GM21786 (cell line): ENCODE measurements at regions not wholly inside any gene's neighbourhood (a gene's known extent, or its start where the extent isn't known, plus 50 kb on each side); places are given as distances from the start of the nearest gene placed in this dataset.
A peak's percentile ranks its signal among the peaks of the same experiment; 100 is the strongest.
"Not testable (repeated sequence)": the region's sequence is repeated elsewhere in the genome, so short reads cannot be mapped to it uniquely, and the experiment has no call there.

Experiments
- ATAC-seq: cut with Tn5 transposase; IDR thresholded peaks from one replicate; pipeline ENCODE4 v1.9.1; 2021; ENCODE audit not compliant: unreplicated experiment

DNA sequence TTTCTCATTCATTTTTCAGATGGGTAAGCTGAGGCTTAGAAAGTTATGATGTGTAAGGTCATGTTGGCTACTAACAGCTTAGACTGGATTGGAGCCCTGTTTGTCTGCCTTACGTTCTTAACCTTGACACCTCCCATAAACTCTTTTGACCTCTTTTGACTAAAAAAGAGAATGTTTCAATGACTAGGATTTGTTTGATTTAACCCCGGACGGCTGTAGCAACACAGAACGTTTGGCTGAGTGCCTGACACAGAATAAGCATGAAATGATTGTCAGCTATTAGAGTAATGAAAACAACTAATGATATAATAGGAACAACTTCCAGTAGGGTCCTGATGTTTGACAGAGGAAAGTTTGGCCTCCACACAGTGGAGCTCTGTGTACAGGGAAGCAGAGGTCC lies 83.3 kb upstream of the PDZD8 start:
- ATAC-seq, result no peak

DNA sequence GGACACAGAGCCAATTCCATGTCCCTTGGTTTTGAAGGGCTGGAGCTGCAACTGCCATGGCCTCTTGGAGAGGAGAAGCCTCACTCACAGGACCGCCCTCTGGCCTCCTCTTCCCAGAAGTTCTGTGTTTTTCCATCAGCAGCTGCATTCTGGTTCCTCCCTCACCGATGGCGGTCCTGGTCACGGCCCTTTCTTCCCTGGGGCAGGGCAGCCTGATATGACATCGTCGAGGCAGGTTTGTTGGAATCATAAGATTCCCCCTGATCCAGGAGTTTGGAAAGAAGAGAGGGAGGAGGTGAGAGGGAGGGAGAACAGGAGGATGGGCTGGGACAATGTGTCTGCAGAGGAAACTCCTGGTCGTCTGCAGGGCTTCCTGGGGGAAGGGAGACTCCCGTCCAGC lies 82.7 kb upstream of the PDZD8 start:
- ATAC-seq, result no peak

DNA sequence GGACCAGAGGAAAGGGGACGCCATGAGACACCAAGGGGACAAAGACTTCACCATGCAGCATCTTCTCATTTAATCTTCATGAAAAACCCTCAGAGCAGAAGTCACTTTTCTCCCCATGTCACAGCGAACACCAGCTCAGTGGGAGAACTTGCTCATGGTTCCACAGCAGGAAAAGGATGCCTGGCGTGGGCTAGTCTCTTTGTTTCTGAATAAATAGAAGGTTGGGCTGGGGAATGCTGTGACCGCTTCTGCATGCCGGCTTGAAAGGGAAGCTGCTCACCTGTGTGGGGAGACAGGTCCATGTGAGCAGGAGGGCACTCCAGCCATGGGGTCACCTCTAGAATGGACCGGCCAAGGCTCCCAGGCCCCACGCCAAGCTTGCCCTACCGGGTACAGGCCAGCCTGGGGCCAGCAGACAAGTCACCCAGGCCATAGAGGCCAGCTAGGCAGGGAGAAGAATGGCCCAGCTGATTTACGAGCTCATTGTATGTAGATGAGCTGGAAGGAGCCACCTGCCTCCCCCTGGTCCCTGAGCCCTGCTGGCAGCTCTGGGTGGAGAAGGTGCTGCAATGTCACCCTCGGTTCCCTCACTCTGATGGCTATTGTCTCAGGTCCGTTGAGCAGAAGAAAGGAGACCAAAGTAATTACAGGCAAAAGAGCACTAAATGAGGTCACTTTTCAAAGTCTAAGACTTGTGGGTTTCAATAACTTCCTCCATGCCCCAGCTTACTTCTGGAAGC lies 82.0 kb upstream of the PDZD8 start:
- no peak for ATAC-seq

DNA sequence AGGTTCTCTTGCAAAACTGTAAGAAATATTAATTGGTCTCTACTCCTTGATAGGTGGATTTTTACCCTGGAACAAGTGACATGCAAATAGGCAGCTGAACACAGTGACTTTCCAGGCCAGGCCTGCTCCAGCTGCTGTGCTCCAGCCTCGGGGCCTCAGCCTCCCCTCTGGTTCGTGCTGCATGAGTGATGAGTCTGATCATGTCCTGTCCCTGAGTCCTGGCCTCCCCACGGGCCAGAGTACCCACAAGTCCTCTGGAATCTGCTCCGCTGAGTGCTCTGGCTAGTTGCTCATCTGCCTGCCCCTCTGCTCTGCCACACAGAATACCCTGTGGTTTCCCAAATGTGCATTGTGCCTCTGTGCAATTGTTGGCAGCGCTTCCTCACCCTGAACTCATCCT lies 80.1 kb upstream of the PDZD8 start:
- ATAC-seq, result no peak

DNA sequence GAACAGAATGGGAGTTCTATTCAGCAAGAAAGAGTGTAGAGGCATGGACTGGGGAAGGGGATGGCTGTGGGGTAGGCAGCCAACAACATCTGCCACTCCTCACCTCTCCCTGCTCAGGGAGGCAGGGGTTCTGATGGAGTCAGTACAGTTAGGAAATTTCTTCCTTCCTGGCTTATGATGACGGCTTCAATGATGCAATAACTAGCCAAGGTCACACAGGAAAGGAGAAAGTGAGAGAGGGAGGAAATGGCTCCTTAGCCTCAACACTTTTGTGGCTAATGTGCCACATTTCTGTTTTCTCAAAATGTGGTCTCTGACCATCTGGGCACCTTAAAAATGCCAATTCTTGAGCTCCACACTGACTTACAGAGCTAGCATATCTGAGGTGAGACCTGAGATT lies 79.3 kb upstream of the PDZD8 start:
- ATAC-seq, result no peak

DNA sequence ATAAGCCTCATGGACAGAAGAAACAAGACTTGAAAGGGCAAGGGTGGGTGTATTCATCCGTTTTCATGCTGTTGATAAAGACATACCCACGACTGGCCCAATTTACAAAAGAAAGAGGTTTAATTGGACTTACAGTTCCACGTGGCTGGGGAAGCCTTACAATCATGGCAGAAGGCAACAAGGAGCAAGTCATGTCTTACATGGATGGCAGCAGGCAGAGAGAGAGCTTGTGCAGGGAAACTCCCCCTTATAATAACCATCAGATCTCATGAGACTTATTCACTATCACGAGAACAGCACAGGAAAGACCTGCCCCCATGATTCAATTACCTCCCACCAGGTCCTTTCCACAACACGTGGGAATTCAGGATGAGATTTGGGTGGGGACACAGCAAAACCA lies 78.2 kb upstream of the PDZD8 start:
- ATAC-seq, result not testable (repeated sequence)

DNA sequence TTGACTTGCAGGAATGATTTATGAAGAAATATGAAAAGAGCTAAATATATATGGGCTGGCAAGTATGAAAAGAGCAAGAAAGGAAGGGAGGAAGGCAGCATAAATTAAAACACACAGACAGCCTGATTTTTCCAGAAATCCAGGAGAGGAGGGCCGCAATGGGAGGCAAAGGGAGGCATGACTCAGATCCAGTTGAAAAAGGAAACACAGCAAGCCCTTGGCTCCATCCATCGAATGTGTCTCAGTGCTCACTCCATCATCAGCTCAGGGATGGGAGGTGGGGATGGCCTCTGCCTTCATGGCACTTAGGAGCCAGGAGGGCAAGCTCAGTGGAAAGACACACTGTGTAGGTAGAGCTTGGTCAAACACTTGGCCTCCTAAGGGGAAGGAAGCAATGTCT lies 75.7 kb upstream of the PDZD8 start:
- ATAC-seq, result no peak

DNA sequence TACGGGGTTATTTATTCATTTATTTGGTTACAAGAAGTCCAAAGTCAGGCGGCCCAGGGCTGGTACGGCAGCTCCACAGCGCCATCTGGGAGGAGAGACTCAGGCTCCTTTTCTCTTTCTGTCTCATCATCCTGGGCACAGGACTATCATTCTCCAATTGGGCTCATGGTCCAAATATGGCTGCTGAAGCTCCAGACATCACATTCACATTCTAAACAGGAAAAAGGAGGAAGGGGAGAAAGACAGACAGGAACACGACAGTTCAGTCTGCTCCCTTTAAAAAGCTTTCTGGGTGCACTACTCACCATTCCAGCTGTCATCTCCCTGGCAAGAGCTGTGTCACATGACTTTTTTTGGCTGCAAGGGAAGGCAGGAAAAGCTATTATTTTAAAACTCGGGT lies 74.4 kb upstream of the PDZD8 start:
- no peak for ATAC-seq

DNA sequence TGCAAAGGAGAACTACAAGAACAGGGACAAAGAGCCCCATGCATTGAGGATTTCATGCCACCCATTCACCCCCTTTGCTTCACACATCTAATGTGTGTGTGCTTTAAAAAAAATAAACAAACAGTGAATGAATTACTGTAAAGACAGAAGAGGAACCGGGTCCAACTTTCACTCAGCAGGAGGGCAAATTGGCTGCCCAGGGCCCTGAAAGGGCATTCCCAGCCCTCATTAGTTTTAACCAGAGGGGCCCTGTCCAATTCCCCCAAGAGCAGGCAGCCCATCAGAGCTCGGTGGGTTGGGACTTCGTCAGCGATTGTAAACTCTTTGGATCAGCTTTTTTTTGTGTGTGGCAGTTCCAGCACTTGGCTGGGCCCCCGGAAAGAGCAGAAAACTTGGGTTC lies 73.6 kb upstream of the PDZD8 start:
- ATAC-seq, result no peak

DNA sequence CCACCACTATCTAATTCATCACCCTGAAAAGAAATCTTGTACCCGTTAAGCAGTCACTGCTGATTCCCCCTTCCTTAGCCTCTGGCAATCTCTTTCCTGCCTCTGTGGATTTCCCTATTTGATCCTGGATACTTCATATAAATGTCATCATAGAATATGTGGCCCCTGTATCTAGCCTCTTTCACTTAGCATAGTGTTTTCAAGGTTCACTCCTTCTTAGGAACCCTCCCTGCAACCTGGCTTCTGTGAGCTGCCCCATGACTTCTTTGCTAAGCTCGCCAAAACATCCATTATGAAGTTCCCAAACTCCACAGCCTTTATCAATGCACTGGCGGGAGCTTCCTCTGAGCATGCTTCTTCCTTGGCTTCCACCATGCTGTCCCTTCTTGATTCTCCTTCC lies 70.8 kb upstream of the PDZD8 start:
- no peak for ATAC-seq

DNA sequence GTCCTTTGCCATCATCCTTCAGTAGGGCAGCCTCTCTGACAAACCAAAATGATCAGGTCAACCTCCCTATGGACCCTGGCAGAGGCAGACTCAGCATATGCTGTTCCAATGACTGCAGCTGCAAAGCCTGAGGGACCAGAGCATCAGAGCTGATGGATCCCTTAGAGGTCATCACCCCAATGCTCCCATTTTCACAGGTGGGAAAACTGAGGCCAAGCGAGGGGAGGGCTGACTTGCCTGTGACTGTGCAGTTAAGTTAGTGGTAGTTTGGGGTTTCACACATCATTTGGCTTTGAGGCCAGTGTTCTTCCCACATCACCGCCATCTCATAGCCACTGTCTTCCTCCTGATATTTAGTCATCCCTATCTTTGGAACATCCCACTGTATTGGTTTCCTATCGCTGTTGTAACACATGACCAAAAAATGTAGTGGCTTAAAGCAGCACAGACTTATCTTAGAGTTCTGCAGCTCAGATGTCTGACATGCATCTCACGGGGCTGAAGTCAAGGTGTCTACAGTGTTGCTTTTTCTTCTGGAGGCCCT lies 69.3 kb upstream of the PDZD8 start:
- ATAC-seq, result no peak

DNA sequence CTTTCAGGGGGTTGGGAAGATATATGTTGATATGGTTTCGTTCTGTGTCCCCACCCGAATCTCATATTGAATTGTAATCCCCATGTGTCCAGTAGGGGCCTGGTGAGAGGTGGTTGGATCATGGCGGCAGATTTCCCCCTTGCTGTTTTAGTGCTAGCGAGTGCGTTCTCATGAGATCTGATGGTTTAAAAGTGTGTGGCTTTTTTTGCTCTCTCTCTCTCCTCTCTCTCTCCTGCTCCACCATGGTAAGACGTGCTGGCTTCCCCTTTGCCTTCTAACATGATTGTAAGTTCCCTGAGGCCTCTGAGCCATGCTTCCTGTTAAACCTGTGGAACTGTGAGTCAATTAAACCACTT lies 68.4 kb upstream of the PDZD8 start:
- ATAC-seq, result no peak

DNA sequence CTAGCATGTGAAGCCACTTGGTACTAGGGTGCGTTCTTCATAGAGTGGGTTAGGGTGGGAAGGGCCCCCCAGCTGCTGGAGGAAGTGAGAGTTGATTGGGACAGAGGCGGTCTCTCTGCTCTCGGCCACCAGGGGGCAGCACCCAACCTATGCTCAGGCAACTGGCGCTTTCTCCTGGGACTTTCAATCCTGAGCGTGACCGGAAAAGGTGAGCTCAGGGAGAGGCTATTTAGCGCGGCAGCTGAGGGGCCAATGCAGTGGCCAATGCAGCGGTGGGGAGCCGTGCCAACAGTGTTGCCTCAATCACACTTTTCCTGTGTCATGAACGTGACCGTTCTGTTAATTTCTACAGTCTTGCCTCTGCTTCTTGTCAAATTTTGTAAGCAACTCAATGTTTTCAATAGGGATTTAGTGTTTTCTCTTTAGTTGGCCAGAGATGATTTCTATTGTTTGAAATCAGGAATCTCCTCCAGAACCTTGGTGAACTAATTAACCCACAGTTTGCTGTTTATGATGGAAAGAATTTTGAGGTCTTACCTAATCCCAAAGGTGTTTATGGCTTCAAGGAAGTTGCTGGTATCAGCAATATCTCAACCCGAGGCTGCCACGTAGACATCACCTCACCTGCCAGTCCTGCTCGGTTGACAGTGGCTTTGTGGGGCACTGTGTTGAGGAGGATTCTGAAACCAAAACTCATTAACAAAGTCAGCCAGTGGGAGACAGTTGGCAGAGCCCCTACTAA lies 67.9 kb upstream of the PDZD8 start:
- ATAC-seq, result peak; percentile 85

DNA sequence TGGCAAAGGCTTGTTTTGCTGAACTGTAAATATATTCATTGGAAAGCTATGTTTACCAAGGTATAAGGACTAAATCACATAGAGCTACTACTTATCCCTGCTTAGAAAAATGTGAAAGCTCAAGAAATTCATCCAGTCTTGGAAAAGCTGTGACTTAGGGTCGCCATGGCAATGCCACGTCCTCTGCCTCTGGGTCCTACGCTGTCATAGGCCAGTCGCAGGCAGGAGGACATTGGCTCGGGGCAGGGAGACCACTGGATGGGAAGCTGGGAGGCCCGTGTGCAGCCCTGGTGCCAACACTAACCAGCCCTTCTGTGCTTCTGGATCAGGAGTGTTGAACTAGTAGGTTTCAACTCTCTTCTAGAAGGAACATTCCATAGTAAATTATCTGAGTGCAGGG lies 67.3 kb upstream of the PDZD8 start:
- ATAC-seq, result peak; percentile 10

DNA sequence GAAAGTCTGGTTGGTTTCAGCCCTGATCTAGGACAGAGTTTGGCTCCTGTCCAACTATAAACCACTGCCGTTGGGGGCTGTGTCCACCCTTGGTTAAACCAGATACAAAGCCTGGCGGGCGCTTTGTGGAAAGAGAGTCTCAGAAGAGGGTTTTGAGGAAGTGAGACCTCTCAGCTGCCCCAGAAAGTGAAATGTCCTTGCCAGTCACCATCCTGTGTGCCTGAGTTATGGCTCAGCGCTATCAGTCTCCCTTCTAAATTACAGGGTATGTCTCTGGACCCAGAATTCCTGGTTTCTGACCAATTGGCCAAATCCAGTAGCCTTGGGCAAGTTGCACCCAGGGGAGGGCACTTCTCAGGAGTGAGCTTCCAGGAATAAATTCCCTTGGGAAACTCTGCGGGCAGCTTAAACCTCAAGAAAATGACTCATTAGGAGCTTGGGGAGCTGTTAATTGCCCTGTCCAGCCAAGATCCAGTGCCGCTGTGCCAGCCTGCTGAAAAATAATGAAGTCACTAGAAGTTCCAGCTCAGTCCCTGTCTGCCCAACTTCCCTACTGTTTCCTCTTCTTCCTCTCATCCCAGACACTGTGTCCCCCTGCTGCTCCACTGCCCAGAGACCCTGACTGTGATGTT lies 66.7 kb upstream of the PDZD8 start:
- ATAC-seq, result peak; percentile 69

DNA sequence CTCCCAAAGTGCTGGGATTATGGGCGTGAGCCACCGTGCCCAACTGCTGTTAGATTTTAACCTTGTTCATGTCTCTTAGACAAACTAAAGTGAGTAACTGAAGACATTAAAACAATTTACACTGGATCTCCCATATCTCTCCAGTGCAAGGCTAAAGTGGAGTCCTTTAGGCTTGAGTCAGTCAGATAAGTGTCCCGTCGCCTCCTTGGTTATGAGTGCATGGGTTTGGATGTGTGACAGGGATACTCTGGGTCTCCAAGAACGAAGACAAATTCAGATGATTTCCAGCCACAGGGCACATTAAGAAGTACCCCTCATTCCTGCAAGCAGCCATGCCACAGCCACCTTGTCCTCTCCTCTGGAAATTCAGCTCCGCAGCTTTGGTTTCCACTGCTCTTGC lies 66.1 kb upstream of the PDZD8 start:
- no peak for ATAC-seq

DNA sequence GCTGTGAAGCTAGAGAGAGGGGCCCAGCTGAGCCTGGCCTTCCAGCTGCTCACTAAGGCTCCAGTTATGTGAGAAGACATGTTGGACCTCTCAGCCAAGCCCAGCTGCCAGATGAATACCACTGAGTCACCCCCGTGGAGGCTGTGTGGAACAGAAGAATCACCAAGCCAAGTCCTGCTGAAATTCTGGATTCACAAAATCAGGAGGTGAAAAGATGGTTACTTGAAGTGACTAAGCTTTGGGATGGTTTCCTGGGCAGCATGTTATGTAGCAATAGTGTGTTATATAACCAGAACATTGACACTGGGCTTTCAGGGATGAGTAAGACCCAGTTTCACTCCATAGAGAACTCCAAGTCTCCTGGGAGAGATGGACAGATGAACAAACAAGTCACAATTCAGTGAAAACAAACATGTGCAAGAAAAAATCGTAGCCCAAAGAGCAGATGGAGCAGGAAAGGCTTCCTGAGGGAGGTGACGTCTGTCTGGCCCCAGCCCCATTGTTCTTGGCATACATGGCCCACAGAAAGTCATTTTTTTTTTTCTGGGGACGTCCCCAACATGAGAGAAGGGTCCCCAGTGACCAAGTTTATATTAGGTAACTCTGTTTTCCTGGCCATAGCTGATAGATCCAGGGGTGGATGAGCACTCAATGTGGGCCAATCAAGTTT lies 64.1 kb upstream of the PDZD8 start:
- ATAC-seq, result no peak

DNA sequence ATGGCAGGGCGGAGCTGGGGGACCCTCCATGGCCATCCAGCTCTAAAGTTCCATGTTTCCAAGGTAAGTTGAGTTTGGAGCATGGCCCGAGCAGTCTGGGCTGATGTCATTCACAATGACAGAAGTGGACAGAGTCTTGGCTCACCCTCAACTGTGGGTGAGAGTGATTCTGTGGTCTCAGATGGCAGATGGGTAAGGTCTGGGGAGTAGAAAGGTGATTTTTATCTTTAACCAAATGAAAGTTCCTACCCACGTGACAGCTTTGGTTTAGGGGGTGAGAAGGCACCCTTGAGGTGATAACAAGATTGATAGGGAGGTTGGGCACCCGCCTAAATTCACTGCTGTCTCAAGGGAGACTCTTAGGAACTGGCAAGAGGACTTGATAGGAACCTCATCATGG lies 57.6 kb upstream of the PDZD8 start:
- ATAC-seq, result peak; percentile 47

DNA sequence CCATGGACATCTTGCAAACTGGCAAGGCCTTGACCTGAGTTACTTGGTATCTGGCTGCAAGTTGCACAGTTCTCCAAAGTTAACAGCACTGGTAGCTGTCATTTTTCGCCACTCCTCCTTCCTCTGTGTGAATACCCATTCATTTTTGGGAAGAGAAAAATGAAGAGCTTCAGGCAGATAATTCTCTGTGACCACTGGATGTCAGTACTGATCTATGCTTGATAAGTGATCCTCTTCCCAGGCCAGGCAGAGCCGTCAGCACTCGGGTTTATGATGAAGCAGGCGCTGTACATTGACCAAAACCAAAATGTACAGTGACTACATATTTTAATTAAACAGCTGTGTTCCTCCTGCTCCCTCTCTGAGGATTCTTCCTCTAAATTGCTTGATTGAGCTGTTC lies 55.9 kb upstream of the PDZD8 start:
- no peak for ATAC-seq

DNA sequence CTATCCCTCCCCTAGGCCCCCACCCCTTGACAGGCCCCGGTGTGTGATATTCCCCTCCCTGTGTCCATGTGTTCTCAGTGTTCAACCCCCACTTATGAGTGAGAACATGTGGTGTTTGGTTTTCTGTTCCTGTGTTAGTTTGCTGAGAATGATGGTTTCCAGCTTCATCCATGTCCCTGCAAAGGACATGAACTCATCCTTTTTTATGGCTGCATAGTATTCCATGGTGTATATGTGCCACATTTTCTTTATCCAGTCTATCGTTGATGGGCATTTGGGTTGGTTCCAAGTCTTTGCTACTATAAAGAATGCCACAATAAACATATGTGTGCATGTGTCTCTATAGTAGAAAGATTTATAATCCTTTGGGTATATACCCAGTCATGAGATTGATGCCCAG lies 55.3 kb upstream of the PDZD8 start:
- ATAC-seq, result not testable (repeated sequence)

DNA sequence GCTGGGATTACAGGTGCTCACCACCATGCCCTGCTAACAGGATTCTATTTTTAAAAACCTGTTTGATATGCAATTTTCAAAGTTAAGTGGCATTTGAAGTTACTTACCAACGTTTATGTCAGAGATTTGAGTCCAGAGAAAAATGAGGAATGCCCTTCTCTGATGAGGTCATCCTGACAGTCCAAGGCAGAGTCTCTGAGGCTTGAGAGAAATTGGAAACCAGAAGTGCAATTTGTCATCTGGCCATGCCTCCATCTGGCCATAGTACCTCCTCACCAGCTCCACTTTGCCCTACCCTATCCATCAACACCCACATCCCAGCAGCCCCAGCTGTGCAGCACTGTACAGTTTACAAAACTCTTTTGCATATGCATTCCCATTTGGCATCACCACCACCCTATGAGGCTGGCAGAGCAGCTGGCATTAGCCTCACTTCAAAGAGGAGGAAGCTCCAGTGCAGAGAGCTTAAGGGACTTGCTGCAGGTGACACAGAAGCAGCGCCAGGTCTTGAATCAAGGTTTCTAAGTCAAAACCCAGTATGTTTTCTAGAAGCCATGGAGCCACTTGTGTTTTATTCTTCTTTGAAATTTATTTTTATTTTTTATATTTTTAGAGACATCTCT lies 54.5 kb upstream of the PDZD8 start:
- no peak for ATAC-seq
